ENCODE measurements at regions not wholly inside any gene's neighbourhood (a gene's known extent, or its start where the extent isn't known, plus 50 kb on each side); places are given as distances from the start of the nearest gene placed in this dataset.
"Not testable (repeated sequence)": the region's sequence is repeated elsewhere in the genome, so short reads cannot be mapped to it uniquely, and the experiment has no call there.

DNA sequence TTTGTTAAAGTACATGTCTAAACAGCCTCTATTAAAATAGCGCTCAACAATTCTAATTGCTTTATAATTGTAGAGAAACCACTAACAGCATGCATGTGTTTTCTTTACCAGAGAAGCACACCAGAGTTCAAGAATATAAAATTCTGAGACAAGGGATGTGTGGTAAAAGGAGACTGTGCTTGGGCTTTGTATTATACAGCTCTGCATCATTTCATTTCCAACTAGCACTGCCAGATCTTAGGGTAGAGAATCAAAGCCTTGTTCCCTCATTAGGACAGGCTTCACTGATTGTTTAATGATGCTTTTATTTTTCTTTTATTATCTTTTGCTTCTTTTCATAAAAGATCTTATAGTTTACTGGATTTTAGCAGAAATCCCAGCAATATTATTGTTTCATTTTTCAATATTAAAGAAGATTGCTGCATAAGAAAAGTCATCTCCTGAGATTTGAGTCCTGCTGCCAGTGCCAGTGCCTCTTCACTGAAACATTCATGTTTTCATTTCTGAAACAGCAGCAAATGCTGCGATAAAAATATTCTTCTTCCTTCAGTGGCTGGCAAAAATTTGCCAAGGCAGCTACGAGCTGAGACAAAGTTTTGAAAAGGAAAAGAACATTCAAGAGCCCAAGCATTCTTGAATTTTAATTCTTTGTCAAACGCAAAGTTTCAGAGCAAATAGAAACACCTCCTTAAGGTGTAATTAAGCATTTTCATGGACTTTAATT is 491.0 kb upstream of the PIK3R1 start:
- H3K9me3 Mint-ChIP-seq = no peaks in the 10 kb centered on the region
- CTCF ChIA-PET = no interaction called here
- ATAC-seq (no peak), DNase-seq (no peak)
- POLR2A ChIA-PET = interaction anchor here (0.7 kb wide), 1 partner anchor 478 kb away, joined by 3 read pairs; no protein-coding TSS in a partner anchor
- H3K27ac Mint-ChIP-seq = no peak overlapping the region
- no peaks in the 10 kb centered on the region for H3K4me1 Mint-ChIP-seq (ENCODE audit: low read depth)
- intact Hi-C loops (cut with micrococcal nuclease) = no loop called here
- no peak for TF ChIP-seq CTCF (IDR thresholded peaks at IDR 0.05)
- H3K4me3 Mint-ChIP-seq = no peak overlapping the region
- H3K36me3 Mint-ChIP-seq (ENCODE audit: low read depth) = no peaks in the 10 kb centered on the region
- H3K27me3 Mint-ChIP-seq = no peaks in the 10 kb centered on the region

DNA sequence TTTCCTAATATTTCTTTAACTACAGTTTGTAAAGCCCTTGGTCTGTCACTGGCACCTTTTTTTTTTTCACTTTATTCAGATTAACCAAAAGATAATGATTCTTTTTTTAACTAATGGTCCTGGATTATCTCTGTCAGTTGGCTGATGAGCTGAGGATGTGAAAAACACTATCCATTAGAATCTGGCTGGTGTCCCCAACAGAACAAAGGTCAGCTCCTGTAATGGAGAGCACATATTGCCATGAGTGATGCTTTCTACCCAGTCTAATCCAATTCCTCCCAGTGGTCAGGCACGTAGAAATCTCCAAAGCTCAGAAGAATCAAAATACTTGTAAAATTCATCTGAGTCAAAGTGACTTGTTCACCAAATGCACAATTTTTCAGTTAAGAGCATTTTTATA is 491.7 kb upstream of the PIK3R1 start:
- DNase-seq (no peak), ATAC-seq (no peak)
- CTCF ChIA-PET = no interaction called here
- Mint-ChIP-seq H3K27me3 (no peaks in the 10 kb centered on the region), H3K4me1 (ENCODE audit: low read depth) (no peaks in the 10 kb centered on the region), H3K4me3 (no peak overlapping the region), H3K9me3 (no peaks in the 10 kb centered on the region), H3K27ac (no peak overlapping the region), H3K36me3 (ENCODE audit: low read depth) (no peaks in the 10 kb centered on the region)
- no peak for TF ChIP-seq CTCF (IDR thresholded peaks at IDR 0.05)
- intact Hi-C loops (cut with micrococcal nuclease) = no loop called here
- POLR2A ChIA-PET = no interaction called here

DNA sequence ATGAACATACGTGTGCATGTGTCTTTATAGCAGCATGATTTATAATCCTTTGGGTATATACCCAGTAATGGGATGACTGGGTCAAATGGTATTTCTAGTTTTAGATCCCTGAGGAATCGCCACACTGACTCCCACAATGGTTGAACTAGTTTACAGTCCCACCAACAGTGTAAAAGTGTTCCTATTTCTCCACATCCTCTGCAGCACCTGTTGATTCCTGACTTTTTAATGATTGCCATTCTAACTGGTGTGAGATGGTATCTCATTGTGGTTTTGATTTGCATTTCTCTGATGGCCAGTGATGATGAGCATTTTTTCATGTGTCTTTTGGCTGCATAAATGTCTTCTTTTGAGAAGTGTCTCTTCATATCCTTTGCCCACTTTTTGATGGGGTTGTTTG is 493.0 kb upstream of the PIK3R1 start:
- H3K27ac Mint-ChIP-seq; ATAC-seq; H3K9me3 Mint-ChIP-seq; POLR2A ChIA-PET; DNase-seq; H3K36me3 Mint-ChIP-seq (ENCODE audit: low read depth); intact Hi-C loops (cut with micrococcal nuclease); CTCF ChIA-PET; H3K4me3 Mint-ChIP-seq; H3K27me3 Mint-ChIP-seq; H3K4me1 Mint-ChIP-seq (ENCODE audit: low read depth): not testable (repeated sequence)

- H3K36me3 Mint-ChIP-seq (ENCODE audit: low read depth) = no peaks in the 10 kb centered on the region
- no peak overlapping the region for H3K27ac Mint-ChIP-seq
- ATAC-seq = no peak
- intact Hi-C loops (cut with micrococcal nuclease) = no loop called here
- no peaks in the 10 kb centered on the region for H3K4me1 Mint-ChIP-seq (ENCODE audit: low read depth)
- no peak for DNase-seq
- ChIA-PET POLR2A (no interaction called here), CTCF (no interaction called here)
- H3K4me3 Mint-ChIP-seq = no peak overlapping the region
- H3K9me3 Mint-ChIP-seq = no peaks in the 10 kb centered on the region
- no peak for TF ChIP-seq CTCF (IDR thresholded peaks at IDR 0.05)
- H3K27me3 Mint-ChIP-seq = no peaks in the 10 kb centered on the region
Observed at GRCh38 chr5:67720162-67720772, 495.3 kb upstream of the PIK3R1 start.

DNA sequence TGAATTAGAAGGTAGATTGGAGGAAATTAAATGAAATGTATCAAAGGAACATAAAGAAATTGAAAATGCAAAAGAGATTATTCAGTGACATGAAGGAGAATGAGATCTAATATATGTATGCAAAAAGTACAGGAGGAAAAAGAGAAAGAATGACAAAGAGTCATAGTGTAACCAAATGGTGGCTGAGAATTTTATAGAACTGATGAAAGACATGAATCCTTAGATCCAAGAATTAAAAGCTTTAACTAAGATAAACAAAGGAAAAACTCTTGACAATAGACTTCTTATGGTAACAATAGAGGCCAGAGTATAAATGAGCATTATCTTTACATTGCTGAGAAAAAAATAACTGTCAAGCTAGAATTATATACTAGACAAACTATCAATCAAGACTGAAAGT is 505.4 kb upstream of the CD180 start:
- intact Hi-C loops (cut with micrococcal nuclease) = no loop called here
- DNase-seq = no peak
- TF ChIP-seq CTCF (IDR thresholded peaks at IDR 0.05) = no peak
- H3K4me1 Mint-ChIP-seq (ENCODE audit: low read depth) = no peaks in the 10 kb centered on the region
- CTCF ChIA-PET = no interaction called here
- peaks cover 11% of the 10 kb centered on the region for H3K9me3 Mint-ChIP-seq
- H3K36me3 Mint-ChIP-seq (ENCODE audit: low read depth) = no peaks in the 10 kb centered on the region
- no peak overlapping the region for H3K27ac Mint-ChIP-seq
- POLR2A ChIA-PET = no interaction called here
- ATAC-seq = no peak
- H3K4me3 Mint-ChIP-seq = no peak overlapping the region
- H3K27me3 Mint-ChIP-seq = peaks cover 8% of the 10 kb centered on the region
